Liver (tissue), 3 donors: ENCODE measurements at regions not wholly inside any gene's neighbourhood (a gene's known extent, or its start where the extent isn't known, plus 50 kb on each side); places are given as distances from the start of the nearest gene placed in this dataset.

Source experiments
- EGR1 ChIP-seq, 2 donors: IDR thresholded peaks; 2 replicates each; pipeline ENCODE4 v1.6.1; 2016 to 2018; ENCODE audit warnings: antibody characterized with exemption in 2 of 2, low read depth in 2 of 2
- FOXA2 ChIP-seq: IDR thresholded peaks from 2 replicates; pipeline ENCODE4 v1.6.1; 2016; ENCODE audit warnings: antibody characterized with exemption
- JUND ChIP-seq, 2 donors: IDR thresholded peaks; 2 replicates each; pipeline ENCODE4 v1.6.1; 2016; ENCODE audit warnings: antibody characterized with exemption in 2 of 2
- NR2F2 ChIP-seq: IDR thresholded peaks from 2 replicates; pipeline ENCODE4 v1.6.1; 2016; ENCODE audit warnings: antibody characterized with exemption
- RAD21 ChIP-seq, 2 donors: IDR thresholded peaks; 2 replicates each; pipeline ENCODE4 v1.6.1; 2016; ENCODE audit warnings: antibody characterized with exemption in 2 of 2, mild to moderate bottlenecking in 2 of 2
- RXRA ChIP-seq, 2 donors: IDR thresholded peaks; 2 replicates each; pipeline ENCODE4 v1.6.1; 2017 to 2018; ENCODE audit warnings: antibody characterized with exemption in 2 of 2, mild to moderate bottlenecking in 1 of 2
- TAF1 ChIP-seq: conservative IDR thresholded peaks from 2 replicates; pipeline ENCODE4 v1.6.1; 2016; ENCODE audit warnings: antibody characterized with exemption, mild to moderate bottlenecking
- YY1 ChIP-seq: IDR thresholded peaks from 2 replicates; pipeline ENCODE4 v1.6.1; 2016; ENCODE audit warnings: antibody characterized with exemption, mild to moderate bottlenecking
- ZBTB33 ChIP-seq: IDR thresholded peaks from 2 replicates; pipeline ENCODE4 v1.6.1; 2016; ENCODE audit warnings: antibody characterized with exemption
- TF ChIP-seq, protein P1 (sequence below): IDR thresholded peaks from 2 replicates; pipeline ENCODE4 v1.6.1; 2016; ENCODE audit warnings: antibody characterized with exemption
- TF ChIP-seq, protein P2 (sequence below): fragments of 150-350 bp; IDR thresholded peaks from 2 replicates; pipeline ENCODE4 v1.5.1; 2017; ENCODE audit warnings: improper control_type of control experiment, low read depth, low read length; ENCODE audit not compliant: missing input control
- TF ChIP-seq, protein P3 (sequence below): IDR thresholded peaks from 2 replicates; pipeline ENCODE4 v1.6.1; 2016; ENCODE audit warnings: antibody characterized with exemption, mild to moderate bottlenecking
- TF ChIP-seq, protein P4 (sequence below): IDR thresholded peaks from 2 replicates; pipeline ENCODE4 v1.6.1; 2016; ENCODE audit warnings: antibody characterized with exemption
- donor health status: healthy.
- donor health status: healthy.

DNA sequence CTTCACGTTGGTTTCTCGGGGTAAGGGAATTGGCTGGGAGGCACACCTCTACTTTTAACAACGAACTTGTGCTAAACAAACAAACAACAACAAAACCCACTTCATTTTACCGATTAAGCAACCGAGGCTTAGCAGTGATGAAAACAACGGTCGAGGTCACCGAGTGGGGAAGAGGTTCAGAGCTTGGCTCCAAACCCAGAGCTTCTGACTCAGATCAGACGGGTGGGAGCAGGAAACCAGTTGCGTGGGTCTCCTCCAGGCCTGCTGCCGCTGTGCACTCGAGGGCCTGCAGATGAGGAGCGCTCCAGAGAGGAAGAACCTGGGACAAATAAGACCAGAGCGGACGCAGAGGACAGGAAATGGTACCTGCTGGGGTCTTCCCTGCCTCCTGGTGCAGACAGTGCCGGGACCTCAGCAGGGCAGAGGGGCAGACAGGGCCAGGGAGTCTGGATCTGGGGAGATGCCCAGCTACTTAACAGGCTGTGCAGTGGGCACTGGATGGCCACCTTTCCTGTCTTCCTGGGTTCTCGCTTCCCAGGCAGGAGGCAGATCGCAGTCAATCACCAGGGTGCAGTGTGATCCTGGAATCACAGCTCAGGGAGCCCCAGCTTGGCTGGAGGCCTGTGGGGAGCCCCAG, 99.0 kb upstream of the MEF2A start:
- TF ChIP-seq, protein P1, sequence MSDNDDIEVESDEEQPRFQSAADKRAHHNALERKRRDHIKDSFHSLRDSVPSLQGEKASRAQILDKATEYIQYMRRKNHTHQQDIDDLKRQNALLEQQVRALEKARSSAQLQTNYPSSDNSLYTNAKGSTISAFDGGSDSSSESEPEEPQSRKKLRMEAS: no peak
- TF ChIP-seq, protein P2, sequence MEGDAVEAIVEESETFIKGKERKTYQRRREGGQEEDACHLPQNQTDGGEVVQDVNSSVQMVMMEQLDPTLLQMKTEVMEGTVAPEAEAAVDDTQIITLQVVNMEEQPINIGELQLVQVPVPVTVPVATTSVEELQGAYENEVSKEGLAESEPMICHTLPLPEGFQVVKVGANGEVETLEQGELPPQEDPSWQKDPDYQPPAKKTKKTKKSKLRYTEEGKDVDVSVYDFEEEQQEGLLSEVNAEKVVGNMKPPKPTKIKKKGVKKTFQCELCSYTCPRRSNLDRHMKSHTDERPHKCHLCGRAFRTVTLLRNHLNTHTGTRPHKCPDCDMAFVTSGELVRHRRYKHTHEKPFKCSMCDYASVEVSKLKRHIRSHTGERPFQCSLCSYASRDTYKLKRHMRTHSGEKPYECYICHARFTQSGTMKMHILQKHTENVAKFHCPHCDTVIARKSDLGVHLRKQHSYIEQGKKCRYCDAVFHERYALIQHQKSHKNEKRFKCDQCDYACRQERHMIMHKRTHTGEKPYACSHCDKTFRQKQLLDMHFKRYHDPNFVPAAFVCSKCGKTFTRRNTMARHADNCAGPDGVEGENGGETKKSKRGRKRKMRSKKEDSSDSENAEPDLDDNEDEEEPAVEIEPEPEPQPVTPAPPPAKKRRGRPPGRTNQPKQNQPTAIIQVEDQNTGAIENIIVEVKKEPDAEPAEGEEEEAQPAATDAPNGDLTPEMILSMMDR: no peak
- TF ChIP-seq RXRA (IDR thresholded peaks at IDR 0.05): no peak
- no peak for TF ChIP-seq YY1
- no peak for TF ChIP-seq RAD21 (IDR thresholded peaks at IDR 0.05)
- no peak for TF ChIP-seq EGR1 (IDR thresholded peaks at IDR 0.05; ENCODE audit: low read depth in 2 of 2)
- TF ChIP-seq ZBTB33: no peak
- no peak for TF ChIP-seq JUND (IDR thresholded peaks at IDR 0.05)
- TF ChIP-seq TAF1: no peak
- TF ChIP-seq, protein P3, sequence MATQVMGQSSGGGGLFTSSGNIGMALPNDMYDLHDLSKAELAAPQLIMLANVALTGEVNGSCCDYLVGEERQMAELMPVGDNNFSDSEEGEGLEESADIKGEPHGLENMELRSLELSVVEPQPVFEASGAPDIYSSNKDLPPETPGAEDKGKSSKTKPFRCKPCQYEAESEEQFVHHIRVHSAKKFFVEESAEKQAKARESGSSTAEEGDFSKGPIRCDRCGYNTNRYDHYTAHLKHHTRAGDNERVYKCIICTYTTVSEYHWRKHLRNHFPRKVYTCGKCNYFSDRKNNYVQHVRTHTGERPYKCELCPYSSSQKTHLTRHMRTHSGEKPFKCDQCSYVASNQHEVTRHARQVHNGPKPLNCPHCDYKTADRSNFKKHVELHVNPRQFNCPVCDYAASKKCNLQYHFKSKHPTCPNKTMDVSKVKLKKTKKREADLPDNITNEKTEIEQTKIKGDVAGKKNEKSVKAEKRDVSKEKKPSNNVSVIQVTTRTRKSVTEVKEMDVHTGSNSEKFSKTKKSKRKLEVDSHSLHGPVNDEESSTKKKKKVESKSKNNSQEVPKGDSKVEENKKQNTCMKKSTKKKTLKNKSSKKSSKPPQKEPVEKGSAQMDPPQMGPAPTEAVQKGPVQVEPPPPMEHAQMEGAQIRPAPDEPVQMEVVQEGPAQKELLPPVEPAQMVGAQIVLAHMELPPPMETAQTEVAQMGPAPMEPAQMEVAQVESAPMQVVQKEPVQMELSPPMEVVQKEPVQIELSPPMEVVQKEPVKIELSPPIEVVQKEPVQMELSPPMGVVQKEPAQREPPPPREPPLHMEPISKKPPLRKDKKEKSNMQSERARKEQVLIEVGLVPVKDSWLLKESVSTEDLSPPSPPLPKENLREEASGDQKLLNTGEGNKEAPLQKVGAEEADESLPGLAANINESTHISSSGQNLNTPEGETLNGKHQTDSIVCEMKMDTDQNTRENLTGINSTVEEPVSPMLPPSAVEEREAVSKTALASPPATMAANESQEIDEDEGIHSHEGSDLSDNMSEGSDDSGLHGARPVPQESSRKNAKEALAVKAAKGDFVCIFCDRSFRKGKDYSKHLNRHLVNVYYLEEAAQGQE: no peak
- TF ChIP-seq, protein P4, sequence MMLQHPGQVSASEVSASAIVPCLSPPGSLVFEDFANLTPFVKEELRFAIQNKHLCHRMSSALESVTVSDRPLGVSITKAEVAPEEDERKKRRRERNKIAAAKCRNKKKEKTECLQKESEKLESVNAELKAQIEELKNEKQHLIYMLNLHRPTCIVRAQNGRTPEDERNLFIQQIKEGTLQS: no peak
- TF ChIP-seq FOXA2: no peak
- no peak for TF ChIP-seq NR2F2
